TTC549 (cell line): ENCODE measurements at regions not wholly inside any gene's neighbourhood (a gene's known extent, or its start where the extent isn't known, plus 50 kb on each side); places are given as distances from the start of the nearest gene placed in this dataset.
A peak's percentile ranks its signal among the peaks of the same experiment; 100 is the strongest.

Experiments
- FAIRE-seq: peaks from 2 replicates; lab custom pipeline; 2012; peaks lifted over from hg19 to GRCh38; lab: Jason Lieb, UNC

GRCh38 chr1:98422816-98423215 is 238.7 kb upstream of the SNX7 start:
- FAIRE-seq = peak; percentile 13

DNA sequence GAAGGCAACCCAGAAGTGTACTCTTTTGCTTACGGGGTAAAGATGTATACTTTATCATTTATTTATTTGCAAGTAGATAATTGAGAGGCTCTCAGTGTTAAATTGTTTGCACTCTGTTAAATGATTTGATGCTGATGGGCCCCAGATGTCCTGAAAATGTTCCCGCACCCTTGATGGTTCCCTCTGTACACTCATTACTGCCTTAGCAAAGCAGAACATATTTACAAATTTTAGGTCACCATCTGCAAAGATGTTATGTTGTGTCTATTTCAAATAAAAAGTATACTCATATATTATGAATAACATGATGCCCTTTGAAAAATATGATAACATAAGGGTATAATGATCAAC is 240.5 kb upstream of the SNX7 start:
- FAIRE-seq = no peak

- peak; percentile 19 for FAIRE-seq
These were observed 241.0 kb upstream of the SNX7 start for GRCh38 chr1:98420376-98421084.

DNA sequence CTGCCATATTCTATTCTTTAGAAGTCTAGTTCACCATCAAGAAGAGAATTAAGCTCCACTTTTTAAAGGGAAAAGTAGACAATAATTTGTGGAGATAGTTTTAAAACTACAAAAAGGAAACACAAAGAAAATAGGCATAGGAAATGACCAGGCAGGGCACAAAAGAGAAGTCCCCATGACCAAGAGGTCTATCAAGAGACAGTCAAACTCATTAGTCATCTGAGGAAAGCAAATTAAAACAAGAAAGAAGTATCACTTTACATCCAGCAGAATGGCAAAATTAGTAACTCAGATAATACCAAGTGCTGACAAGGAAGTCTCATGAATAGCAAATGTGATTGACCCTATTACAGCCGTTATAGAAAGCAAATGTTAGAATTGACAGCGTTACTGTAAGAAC is 243.7 kb upstream of the SNX7 start:
- no peak for FAIRE-seq

- FAIRE-seq = no peak
These were observed 251.4 kb upstream of the SNX7 start for GRCh38 chr1:98410082-98410481.

DNA sequence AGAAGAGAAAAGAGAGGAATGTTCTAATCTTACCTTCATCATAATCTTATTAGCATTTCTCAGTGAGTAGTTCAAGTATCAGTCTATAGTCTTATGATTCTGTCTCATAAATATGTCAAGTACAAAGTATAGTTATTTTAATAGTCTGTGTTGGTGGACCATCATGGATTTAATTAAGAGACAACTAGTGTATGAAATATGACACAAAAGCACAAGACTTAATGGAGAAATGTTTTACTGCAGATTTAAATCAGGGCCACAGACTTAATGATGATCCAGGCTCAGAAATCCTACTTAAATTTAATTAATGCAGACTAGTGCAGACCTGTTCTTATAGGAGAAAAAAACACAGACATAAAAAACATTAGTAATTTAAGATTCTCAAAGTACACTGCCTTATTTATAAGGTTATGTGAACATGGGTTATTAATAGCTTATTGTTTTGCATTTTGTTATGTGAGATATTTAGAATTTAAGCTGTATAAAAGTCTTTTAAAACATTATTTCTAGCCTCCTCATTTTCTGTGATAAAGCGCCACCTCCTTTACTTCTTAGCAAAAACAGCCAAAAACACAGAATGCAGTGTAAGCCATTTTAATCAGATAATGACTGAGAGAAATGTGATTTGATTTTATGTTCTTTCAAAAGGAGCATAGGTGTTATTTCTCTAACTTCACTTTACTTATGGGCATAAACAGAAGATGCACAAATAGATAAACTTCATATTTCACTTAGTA is 255.0 kb upstream of the SNX7 start:
- no peak for FAIRE-seq

DNA sequence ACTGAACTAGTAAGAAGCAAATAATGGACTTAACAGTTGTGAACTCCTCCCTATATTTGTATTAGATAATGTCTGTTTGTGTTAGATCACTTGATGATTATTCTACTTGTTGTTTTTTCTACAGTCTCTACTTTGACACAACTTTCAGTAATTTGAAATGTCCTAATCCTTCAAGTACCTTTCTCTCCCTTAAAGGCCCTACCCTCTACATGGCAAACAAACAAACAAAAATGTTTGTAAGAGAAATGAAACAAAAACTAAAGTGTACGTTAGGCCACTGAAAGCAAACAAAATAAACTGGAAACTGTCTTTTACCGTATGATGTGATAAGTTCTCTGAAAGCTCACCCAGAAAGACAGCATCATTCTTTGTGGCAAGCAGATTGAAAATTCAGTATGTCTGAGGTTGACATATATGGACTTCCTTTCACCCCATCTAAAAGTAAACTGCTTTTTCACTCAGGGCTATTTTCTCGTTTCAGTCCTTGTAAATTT is 255.9 kb upstream of the SNX7 start:
- FAIRE-seq = no peak

DNA sequence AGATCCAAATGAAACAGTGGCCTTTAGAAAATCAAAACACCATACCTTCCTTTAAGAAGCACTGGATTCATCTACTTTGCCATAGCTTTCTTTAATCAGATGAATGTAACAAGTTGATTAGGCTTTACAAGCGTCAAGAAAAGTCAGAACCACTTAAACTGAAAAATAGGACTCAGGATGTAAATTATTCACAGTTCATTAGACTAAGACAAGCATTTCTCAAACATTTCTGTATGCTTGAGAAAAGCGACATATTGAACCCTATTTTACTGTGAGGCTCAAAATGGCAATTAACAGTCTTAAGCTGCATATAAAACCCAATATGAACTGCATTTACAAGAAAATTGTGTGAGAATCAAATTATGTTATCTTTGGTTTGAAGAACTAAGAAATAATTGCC is 256.7 kb upstream of the SNX7 start:
- no peak for FAIRE-seq

GRCh38 chr1:98403963-98404480 is 257.5 kb upstream of the SNX7 start:
- FAIRE-seq = no peak

- no peak for FAIRE-seq
These were observed 258.7 kb upstream of the SNX7 start for GRCh38 chr1:98402860-98403259.

DNA sequence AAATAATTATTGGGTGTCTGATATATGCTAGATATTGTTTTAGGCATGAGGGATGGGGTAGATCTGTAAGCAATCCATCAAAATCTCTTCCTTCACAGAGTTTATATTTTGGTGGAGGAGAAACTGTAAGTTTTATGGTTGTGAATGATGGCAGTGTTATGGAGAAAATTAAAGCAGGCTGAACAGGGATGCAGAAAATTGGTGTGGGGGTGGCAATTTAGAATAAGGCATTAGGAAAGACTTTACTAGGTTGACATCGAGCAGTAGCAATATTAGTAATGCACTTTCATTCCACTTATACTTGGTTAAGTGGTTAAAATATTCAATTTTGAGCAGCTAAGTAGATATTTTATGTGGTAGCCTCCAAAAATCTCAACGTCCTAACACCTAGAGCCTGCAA is 261.1 kb upstream of the SNX7 start:
- FAIRE-seq = no peak

GRCh38 chr1:98399218-98399617 is 262.3 kb upstream of the SNX7 start:
- FAIRE-seq = no peak

GRCh38 chr1:98398649-98399048 is 262.9 kb upstream of the SNX7 start:
- FAIRE-seq = no peak

DNA sequence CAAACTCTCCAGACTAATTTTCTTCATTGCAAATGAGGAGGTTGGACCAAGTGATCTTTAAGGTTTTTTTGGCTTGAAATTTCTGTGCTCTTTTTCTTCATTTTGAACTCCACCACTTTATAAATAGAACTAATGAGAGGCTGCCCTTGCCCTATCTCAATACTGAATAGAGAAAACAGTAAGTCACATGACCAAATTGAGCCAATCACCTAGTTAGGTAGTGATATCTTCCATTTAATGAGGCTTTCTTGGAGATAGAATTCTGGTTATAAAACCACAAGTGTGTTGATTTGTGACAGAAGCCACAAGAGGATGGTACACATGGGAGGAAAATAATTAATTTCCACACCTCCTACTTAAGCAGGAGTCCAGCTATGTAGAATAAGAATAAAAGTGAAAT is 263.4 kb upstream of the SNX7 start:
- FAIRE-seq = no peak

GRCh38 chr1:98393719-98394118 is 267.8 kb upstream of the SNX7 start:
- no peak for FAIRE-seq

DNA sequence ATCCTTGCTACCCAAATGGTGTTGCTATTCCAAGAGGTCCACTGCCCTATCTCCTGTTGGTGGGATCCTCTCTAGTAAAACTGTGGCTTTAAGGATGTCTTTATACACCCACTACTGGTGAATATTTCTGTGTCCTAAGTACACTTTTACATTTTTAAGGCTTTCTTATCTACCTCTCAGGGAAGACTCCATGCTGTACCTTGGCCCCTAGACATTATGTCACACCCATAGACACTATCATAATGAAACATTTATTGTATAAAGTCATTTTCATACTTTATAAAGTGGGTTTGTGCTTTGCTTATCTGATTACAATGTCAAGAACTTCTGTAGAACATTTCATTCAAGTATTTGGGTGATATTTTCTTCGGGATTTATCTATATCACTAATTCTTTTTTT is 270.3 kb upstream of the SNX7 start:
- no peak for FAIRE-seq

- peak; percentile 76 for FAIRE-seq
These were observed 271.7 kb upstream of the SNX7 start for GRCh38 chr1:98389809-98390208.

GRCh38 chr1:98388441-98388840 is 273.1 kb upstream of the SNX7 start:
- peak; percentile 55 for FAIRE-seq

DNA sequence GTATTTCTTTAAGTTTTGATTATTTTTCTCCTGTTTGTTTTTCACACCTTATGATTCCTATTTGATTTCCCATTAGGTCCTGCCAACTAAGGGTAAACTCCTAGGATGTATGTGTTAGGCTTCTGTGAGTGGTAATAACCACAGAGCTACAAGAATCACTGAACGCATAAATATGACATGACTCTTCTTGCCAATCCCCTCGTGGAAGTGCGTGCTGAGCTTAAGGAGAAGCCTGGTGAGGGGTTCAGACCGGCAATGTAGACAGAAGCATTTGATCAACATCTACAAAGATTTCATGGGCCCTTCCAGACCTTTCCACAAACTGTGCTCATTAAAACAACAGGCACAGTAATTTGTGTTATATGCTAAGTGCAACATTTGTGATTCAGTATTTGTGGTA is 273.8 kb upstream of the SNX7 start:
- peak; percentile 67 for FAIRE-seq

DNA sequence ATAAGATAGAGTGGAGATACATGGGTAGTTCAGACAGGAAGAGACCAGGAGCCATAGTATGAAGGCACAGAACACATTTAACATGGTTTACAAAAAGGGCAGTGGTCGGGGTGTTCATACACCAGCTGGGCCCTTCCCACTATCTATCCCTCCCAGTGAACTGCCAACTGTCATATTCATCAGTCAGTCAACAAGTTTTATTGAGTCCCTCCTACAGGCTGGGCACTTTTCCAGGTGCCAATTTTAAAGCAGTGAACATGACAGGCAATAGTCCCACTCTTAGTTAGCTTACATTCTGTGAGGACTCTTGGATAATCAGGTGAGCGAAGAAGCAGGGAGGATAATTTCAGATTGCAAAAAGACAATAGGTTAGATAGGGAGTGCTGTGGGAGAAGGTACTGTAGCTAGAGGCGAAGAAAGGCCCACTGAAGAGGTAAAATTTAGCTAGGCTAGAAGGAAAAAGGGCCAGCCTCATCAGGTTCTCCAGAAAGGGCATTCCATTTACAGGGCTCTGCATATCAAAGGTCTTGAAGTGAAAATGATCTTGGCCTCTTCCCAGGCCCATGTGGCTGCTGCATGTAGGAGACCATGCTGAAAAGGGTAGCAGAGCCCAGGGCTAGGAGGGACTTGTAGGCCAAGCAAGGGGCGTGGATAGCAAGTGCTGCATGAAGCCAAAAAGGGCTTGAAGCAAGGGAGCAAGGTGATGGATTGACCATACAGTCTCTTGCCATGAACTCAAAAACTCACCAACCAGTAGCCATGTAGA is 274.7 kb upstream of the SNX7 start:
- FAIRE-seq = no peak

GRCh38 chr1:98385652-98386051 is 275.9 kb upstream of the SNX7 start:
- peak; percentile 33 for FAIRE-seq

GRCh38 chr1:98384461-98385141 is 276.9 kb upstream of the SNX7 start:
- no peak for FAIRE-seq
